ENCODE measurements at regions not wholly inside any gene's neighbourhood (a gene's known extent, or its start where the extent isn't known, plus 50 kb on each side); places are given as distances from the start of the nearest gene placed in this dataset.

DNA sequence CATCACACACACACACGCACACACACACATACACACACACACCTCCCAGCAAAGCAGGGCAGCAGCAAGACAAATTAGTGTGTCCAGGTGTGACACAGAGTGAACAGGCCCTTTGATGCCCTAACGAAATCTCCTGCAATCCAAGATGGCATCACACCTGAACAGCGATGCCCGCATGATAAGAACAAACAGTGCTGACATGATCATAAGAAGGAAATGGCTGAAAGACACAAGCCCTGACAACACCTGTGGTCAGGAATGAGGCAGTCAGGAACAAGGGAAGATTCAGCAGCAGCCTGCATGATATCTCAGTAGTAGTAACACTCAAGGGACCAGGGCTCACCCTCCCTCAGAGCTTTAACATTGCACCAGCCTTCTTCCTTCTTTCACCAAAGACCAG, 156.9 kb downstream of the FAXC start:
- TF ChIP-seq, protein P1, sequence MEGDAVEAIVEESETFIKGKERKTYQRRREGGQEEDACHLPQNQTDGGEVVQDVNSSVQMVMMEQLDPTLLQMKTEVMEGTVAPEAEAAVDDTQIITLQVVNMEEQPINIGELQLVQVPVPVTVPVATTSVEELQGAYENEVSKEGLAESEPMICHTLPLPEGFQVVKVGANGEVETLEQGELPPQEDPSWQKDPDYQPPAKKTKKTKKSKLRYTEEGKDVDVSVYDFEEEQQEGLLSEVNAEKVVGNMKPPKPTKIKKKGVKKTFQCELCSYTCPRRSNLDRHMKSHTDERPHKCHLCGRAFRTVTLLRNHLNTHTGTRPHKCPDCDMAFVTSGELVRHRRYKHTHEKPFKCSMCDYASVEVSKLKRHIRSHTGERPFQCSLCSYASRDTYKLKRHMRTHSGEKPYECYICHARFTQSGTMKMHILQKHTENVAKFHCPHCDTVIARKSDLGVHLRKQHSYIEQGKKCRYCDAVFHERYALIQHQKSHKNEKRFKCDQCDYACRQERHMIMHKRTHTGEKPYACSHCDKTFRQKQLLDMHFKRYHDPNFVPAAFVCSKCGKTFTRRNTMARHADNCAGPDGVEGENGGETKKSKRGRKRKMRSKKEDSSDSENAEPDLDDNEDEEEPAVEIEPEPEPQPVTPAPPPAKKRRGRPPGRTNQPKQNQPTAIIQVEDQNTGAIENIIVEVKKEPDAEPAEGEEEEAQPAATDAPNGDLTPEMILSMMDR (IDR thresholded peaks at IDR 0.05), result no peak
- TF ChIP-seq POLR2AphosphoS5 (IDR thresholded peaks at IDR 0.05) (no peak), POLR2A (IDR thresholded peaks at IDR 0.05) (no peak), EP300 (IDR thresholded peaks at IDR 0.05) (no peak)
